HL-60 (cell line): ENCODE measurements at regions not wholly inside any gene's neighbourhood (a gene's known extent, or its start where the extent isn't known, plus 50 kb on each side); places are given as distances from the start of the nearest gene placed in this dataset.

ENCODE experiments used
- DNase-seq, 2 experiments: peaks; one replicate each; pipeline ENCODE4 v3.0.0-alpha.2; 2010 to 2020; ENCODE audit warnings: low read depth in 1 of 2, low spot score in 1 of 2
- H3K27ac ChIP-seq: fragments of 250-450 bp; sonication (Bioruptor Pico); replicated peaks from 2 replicates; pipeline ENCODE4 v1.5.1; 2020; ENCODE audit warnings: mild to moderate bottlenecking, moderate library complexity
- H3K27me3 ChIP-seq: fragments of 250-450 bp; sonication (Bioruptor Pico); 2 replicates; pipeline ENCODE4 v1.5.1; 2021; ENCODE audit warnings: mild to moderate bottlenecking, moderate library complexity; ENCODE audit not compliant: insufficient read depth, poor library complexity, severe bottlenecking
- H3K4me3 ChIP-seq: replicated peaks from 2 replicates; pipeline ENCODE4 v1.5.1; 2011; ENCODE audit warnings: mild to moderate bottlenecking, control low read depth, low read length; ENCODE audit not compliant: insufficient read depth
- GABPA ChIP-seq: IDR thresholded peaks from 2 replicates; pipeline ENCODE4 v1.6.1; 2012; ENCODE audit warnings: low read depth
- POLR2AphosphoS5 ChIP-seq: IDR thresholded peaks from 2 replicates; pipeline ENCODE4 v1.6.1; 2012; ENCODE audit warnings: low read depth
- SPI1 ChIP-seq: IDR thresholded peaks from 2 replicates; pipeline ENCODE4 v1.6.1; 2012; ENCODE audit warnings: low read depth, mild to moderate bottlenecking, borderline replicate concordance
- TF ChIP-seq, protein P1 (sequence below): IDR thresholded peaks from one replicate; pipeline ENCODE4 v1.5.1; 2011; ENCODE audit warnings: low read length, control low read depth, inconsistent platforms; ENCODE audit not compliant: insufficient read depth
- TF ChIP-seq, protein P2 (sequence below): IDR thresholded peaks from 2 replicates; pipeline ENCODE4 v1.6.1; 2012; ENCODE audit warnings: low read depth; ENCODE audit not compliant: insufficient replicate concordance

DNA sequence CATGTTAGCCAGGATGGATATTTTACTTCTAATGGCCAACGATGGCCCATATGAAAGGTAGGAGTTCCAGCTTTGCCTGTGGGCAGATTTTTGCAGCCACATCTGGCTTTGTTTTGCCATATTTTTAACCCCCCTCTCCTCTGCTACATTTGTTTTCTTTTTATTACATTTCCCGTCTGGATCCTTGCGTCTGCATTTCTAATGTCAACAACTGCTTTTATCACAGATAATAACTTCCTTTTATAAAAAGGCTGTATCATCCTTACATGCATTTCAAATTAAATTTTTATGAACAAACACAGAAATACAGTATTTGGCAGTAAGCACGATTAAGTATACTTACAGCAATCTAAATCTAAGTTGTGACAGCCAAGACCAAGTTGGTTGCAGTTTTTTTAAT lies 156.0 kb downstream of the BAMBI start:
- DNase-seq: no peak
- Histone ChIP-seq H3K27ac (no peak overlapping the region), H3K27me3 (no peaks in the 10 kb centered on the region), H3K4me3 (no peak overlapping the region)
- TF ChIP-seq GABPA (no peak), POLR2AphosphoS5 (no peak), SPI1 (no peak)
- TF ChIP-seq, protein P1, sequence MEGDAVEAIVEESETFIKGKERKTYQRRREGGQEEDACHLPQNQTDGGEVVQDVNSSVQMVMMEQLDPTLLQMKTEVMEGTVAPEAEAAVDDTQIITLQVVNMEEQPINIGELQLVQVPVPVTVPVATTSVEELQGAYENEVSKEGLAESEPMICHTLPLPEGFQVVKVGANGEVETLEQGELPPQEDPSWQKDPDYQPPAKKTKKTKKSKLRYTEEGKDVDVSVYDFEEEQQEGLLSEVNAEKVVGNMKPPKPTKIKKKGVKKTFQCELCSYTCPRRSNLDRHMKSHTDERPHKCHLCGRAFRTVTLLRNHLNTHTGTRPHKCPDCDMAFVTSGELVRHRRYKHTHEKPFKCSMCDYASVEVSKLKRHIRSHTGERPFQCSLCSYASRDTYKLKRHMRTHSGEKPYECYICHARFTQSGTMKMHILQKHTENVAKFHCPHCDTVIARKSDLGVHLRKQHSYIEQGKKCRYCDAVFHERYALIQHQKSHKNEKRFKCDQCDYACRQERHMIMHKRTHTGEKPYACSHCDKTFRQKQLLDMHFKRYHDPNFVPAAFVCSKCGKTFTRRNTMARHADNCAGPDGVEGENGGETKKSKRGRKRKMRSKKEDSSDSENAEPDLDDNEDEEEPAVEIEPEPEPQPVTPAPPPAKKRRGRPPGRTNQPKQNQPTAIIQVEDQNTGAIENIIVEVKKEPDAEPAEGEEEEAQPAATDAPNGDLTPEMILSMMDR: no peak
- TF ChIP-seq, protein P2, sequence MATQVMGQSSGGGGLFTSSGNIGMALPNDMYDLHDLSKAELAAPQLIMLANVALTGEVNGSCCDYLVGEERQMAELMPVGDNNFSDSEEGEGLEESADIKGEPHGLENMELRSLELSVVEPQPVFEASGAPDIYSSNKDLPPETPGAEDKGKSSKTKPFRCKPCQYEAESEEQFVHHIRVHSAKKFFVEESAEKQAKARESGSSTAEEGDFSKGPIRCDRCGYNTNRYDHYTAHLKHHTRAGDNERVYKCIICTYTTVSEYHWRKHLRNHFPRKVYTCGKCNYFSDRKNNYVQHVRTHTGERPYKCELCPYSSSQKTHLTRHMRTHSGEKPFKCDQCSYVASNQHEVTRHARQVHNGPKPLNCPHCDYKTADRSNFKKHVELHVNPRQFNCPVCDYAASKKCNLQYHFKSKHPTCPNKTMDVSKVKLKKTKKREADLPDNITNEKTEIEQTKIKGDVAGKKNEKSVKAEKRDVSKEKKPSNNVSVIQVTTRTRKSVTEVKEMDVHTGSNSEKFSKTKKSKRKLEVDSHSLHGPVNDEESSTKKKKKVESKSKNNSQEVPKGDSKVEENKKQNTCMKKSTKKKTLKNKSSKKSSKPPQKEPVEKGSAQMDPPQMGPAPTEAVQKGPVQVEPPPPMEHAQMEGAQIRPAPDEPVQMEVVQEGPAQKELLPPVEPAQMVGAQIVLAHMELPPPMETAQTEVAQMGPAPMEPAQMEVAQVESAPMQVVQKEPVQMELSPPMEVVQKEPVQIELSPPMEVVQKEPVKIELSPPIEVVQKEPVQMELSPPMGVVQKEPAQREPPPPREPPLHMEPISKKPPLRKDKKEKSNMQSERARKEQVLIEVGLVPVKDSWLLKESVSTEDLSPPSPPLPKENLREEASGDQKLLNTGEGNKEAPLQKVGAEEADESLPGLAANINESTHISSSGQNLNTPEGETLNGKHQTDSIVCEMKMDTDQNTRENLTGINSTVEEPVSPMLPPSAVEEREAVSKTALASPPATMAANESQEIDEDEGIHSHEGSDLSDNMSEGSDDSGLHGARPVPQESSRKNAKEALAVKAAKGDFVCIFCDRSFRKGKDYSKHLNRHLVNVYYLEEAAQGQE: no peak

DNA sequence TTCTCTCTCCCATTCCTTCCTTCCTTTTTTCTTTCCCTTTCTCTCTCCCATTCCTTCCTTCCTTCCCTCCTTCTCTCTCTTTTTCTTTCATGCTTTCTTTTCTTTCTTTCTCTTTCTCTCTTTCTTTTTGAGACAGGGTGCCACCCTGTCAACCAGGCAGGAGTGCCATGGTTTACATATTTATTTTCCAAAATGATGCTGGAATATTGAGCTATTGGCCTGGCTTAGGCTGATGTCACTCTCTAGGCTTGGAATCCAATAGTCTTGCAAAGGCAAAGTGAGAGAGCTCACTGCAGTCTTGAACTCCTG lies 159.1 kb downstream of the BAMBI start:
- no peak for DNase-seq
- TF ChIP-seq, protein P1: no peak
- TF ChIP-seq, protein P2: no peak
- TF ChIP-seq GABPA: no peak
- TF ChIP-seq SPI1: no peak
- no peak for TF ChIP-seq POLR2AphosphoS5
- Histone ChIP-seq H3K4me3 (no peak overlapping the region), H3K27me3 (no peaks in the 10 kb centered on the region), H3K27ac (no peak overlapping the region)

DNA sequence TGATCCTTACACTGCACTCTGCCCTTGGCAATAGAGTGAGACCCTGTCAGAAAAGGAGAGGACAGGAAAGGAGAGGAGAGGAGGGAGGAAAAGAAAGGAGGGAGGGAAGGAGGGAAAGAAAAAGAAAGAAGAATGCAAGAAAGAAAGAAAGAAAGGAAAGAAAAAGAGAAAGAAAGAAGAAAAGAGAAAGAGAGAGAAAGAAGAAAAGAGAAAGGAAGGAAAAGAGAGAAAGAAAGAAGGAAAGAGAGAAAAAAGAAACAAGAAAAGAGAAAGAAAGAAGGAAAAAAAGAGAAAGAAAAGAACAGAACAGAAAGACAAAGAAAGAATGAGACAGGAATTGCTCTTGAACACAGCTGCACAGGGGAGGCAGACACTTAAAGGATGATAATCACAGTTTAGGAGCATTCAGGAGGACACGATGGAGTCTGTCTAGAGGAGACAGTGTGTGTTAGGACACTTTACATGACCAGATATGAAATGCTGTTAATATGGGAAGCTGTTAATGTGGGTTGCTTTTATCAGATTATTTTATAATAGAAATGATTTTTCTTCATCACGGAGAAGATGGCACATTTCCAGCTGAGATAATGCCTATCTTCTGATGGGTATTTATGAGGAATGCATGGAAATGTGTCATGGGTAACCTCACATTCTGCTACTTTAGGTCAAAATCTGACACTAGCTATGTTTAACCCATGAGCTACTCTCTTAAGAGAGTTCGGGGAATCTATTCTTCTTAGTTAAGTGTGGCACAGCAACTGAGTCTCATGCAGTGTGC lies 160.5 kb downstream of the BAMBI start:
- H3K4me3 ChIP-seq: no peak overlapping the region
- TF ChIP-seq, protein P1: no peak
- TF ChIP-seq, protein P2: no peak
- TF ChIP-seq POLR2AphosphoS5 (no peak), SPI1 (no peak), GABPA (no peak)
- no peak for DNase-seq
- H3K27me3 ChIP-seq: no peaks in the 10 kb centered on the region
- H3K27ac ChIP-seq: no peak overlapping the region
